SHP77 (cell line): ENCODE measurements at regions not wholly inside any gene's neighbourhood (a gene's known extent, or its start where the extent isn't known, plus 50 kb on each side); places are given as distances from the start of the nearest gene placed in this dataset.
A peak's percentile ranks its signal among the peaks of the same experiment; 100 is the strongest.

ENCODE experiments used
- DNase-seq, 2 experiments: peaks; one replicate each; lab custom pipeline; 2025; lab: John Stamatoyannopoulos, UW

- no peak for DNase-seq
Measured at GRCh38 chr4:133467290-133467947, 318.3 kb downstream of the PCDH10 start.

GRCh38 chr4:133465022-133465421, 315.9 kb downstream of the PCDH10 start:
- DNase-seq: no peak

- no peak for DNase-seq
Measured at GRCh38 chr4:133464311-133464710, 315.2 kb downstream of the PCDH10 start.

GRCh38 chr4:133452678-133453077, 303.6 kb downstream of the PCDH10 start:
- DNase-seq: no peak

- no peak for DNase-seq
Measured at GRCh38 chr4:133450813-133451212, 301.7 kb downstream of the PCDH10 start.

- no peak for DNase-seq
Measured at GRCh38 chr4:133440404-133440803, 291.3 kb downstream of the PCDH10 start.

- DNase-seq: no peak
Measured at GRCh38 chr4:133439830-133440229, 290.7 kb downstream of the PCDH10 start.

GRCh38 chr4:133424605-133425004, 275.5 kb downstream of the PCDH10 start:
- DNase-seq: peak in 1 of 2 experiments; percentile 0

GRCh38 chr4:133403913-133404312, 254.8 kb downstream of the PCDH10 start:
- DNase-seq: no peak

GRCh38 chr4:133402616-133403015, 253.5 kb downstream of the PCDH10 start:
- no peak for DNase-seq

GRCh38 chr4:133394971-133395627, 246.0 kb downstream of the PCDH10 start:
- DNase-seq: no peak

- DNase-seq: no peak
Measured at GRCh38 chr4:133390198-133390855, 241.2 kb downstream of the PCDH10 start.

- DNase-seq: no peak
Measured at GRCh38 chr4:133389029-133389428, 239.9 kb downstream of the PCDH10 start.

GRCh38 chr4:133385161-133385954, 236.3 kb downstream of the PCDH10 start:
- no peak for DNase-seq

- no peak for DNase-seq
Measured at GRCh38 chr4:133379681-133380438, 230.8 kb downstream of the PCDH10 start.

- DNase-seq: no peak
Measured at GRCh38 chr4:133377286-133377685, 228.2 kb downstream of the PCDH10 start.

GRCh38 chr4:133372699-133373098, 223.6 kb downstream of the PCDH10 start:
- no peak for DNase-seq

GRCh38 chr4:133355633-133356032, 206.5 kb downstream of the PCDH10 start:
- DNase-seq: no peak

GRCh38 chr4:133347409-133347808, 198.3 kb downstream of the PCDH10 start:
- no peak for DNase-seq

- no peak for DNase-seq
Measured at GRCh38 chr4:133324491-133324890, 175.4 kb downstream of the PCDH10 start.

GRCh38 chr4:133323670-133324069, 174.6 kb downstream of the PCDH10 start:
- DNase-seq: no peak
